Stimulated activated naive CD8-positive, alpha-beta T cell treated with anti-CD3 and anti-CD28 coated beads, Interleukin-15, Interleukin-2, amounts not matched to agents 100 ng/mL and 50 ng/mL, for 24 hours (primary cell): ENCODE measurements at regions not wholly inside any gene's neighbourhood (a gene's known extent, or its start where the extent isn't known, plus 50 kb on each side); places are given as distances from the start of the nearest gene placed in this dataset.

Source experiments
- H3K27ac Mint-ChIP-seq: one replicate; pipeline ENCODE4 v1.8.0; 2021; ENCODE audit warnings: mild to moderate bottlenecking, mixed read lengths
- H3K27me3 Mint-ChIP-seq: one replicate; pipeline ENCODE4 v1.8.0; 2021; ENCODE audit warnings: mixed read lengths
- H3K36me3 Mint-ChIP-seq: one replicate; pipeline ENCODE4 v1.8.0; 2021; ENCODE audit warnings: low read depth, mixed read lengths
- H3K4me1 Mint-ChIP-seq: one replicate; pipeline ENCODE4 v1.8.0; 2021; ENCODE audit warnings: low read depth, mixed read lengths
- H3K4me3 Mint-ChIP-seq: one replicate; pipeline ENCODE4 v1.8.0; 2021; ENCODE audit warnings: mild to moderate bottlenecking, mixed read lengths
- H3K9me3 Mint-ChIP-seq: one replicate; pipeline ENCODE4 v1.8.0; 2021; ENCODE audit warnings: mixed read lengths

GRCh38 chr2:193988784-193989183 is 1668.2 kb upstream of the SLC39A10 start:
- H3K4me1 Mint-ChIP-seq = no peaks in the 10 kb centered on the region

GRCh38 chr2:193985272-193985671 is 1671.8 kb upstream of the SLC39A10 start:
- Mint-ChIP-seq H3K9me3 (no peaks in the 10 kb centered on the region), H3K27me3 (no peaks in the 10 kb centered on the region), H3K4me3 (no peak overlapping the region), H3K4me1 (no peaks in the 10 kb centered on the region), H3K36me3 (no peaks in the 10 kb centered on the region), H3K27ac (no peak overlapping the region)

More at GRCh38 chr2:193988784-193989183, 1668.2 kb upstream of the SLC39A10 start:
- H3K9me3 Mint-ChIP-seq = no peaks in the 10 kb centered on the region
- H3K27ac Mint-ChIP-seq = no peak overlapping the region
- H3K4me3 Mint-ChIP-seq = no peak overlapping the region
- no peaks in the 10 kb centered on the region for H3K27me3 Mint-ChIP-seq
- no peaks in the 10 kb centered on the region for H3K36me3 Mint-ChIP-seq

DNA sequence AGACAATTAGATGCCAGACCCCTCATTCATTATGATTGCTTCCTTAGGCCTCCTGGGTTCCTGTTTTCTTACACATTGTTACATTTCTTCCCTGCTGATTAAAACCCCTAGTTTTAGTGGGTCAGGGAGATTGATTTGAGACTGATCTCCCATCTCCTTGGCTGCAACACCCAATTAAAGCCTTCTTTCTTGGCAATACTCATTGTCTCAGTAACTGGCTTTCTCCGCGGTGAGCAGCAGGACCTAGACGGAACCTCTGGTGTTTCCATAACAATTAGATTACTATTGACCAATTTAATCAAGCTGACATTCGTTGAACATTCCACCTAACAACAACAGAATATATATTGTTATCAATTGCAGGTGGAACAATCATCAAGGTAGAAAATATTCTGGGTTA is 1676.4 kb upstream of the SLC39A10 start:
- Mint-ChIP-seq H3K27me3 (no peaks in the 10 kb centered on the region), H3K4me3 (no peak overlapping the region), H3K27ac (no peak overlapping the region), H3K36me3 (no peaks in the 10 kb centered on the region), H3K9me3 (peaks cover 3% of the 10 kb centered on the region), H3K4me1 (no peaks in the 10 kb centered on the region)

DNA sequence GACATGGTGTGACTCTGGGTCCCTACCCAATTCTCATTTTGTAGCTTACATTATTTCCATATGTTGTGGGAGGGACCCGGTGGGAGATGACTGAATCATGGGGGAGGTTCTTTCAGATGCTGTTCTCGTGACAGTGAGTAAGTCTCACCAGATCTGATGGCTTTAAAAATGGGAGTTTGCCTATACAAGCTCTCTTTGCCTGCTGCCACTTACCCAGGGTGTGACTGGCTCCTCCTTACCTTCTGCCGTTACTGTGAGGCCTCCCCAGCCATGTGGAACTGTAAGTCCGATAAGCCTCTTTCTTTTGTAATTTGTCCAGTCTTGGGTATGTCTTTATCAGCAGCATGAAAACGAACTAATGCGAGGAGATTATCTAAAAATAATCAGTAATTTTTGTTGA is 1683.2 kb upstream of the SLC39A10 start:
- H3K27ac Mint-ChIP-seq = no peak overlapping the region

GRCh38 chr2:193966590-193966989 is 1690.4 kb upstream of the SLC39A10 start:
- H3K4me1 Mint-ChIP-seq = no peaks in the 10 kb centered on the region
- H3K9me3 Mint-ChIP-seq = no peaks in the 10 kb centered on the region
- H3K27me3 Mint-ChIP-seq = no peaks in the 10 kb centered on the region
- H3K27ac Mint-ChIP-seq = no peak overlapping the region
- H3K36me3 Mint-ChIP-seq = no peaks in the 10 kb centered on the region
- no peak overlapping the region for H3K4me3 Mint-ChIP-seq

More for the DNA sequence above, 1683.2 kb upstream of the SLC39A10 start:
- H3K4me1 Mint-ChIP-seq = no peaks in the 10 kb centered on the region
- H3K9me3 Mint-ChIP-seq = peaks cover 3% of the 10 kb centered on the region
- H3K4me3 Mint-ChIP-seq = no peak overlapping the region
- no peaks in the 10 kb centered on the region for H3K36me3 Mint-ChIP-seq
- H3K27me3 Mint-ChIP-seq = no peaks in the 10 kb centered on the region

- H3K27me3 Mint-ChIP-seq = no peaks in the 10 kb centered on the region
- no peak overlapping the region for H3K27ac Mint-ChIP-seq
- no peak overlapping the region for H3K4me3 Mint-ChIP-seq
- H3K9me3 Mint-ChIP-seq = no peaks in the 10 kb centered on the region
- no peaks in the 10 kb centered on the region for H3K4me1 Mint-ChIP-seq
- no peaks in the 10 kb centered on the region for H3K36me3 Mint-ChIP-seq
Observed at GRCh38 chr2:193965263-193965662, 1691.8 kb upstream of the SLC39A10 start.

GRCh38 chr2:193963472-193964119 is 1693.4 kb upstream of the SLC39A10 start:
- Mint-ChIP-seq H3K4me1 (no peaks in the 10 kb centered on the region), H3K27ac (no peak overlapping the region), H3K36me3 (no peaks in the 10 kb centered on the region), H3K27me3 (no peaks in the 10 kb centered on the region), H3K9me3 (no peaks in the 10 kb centered on the region), H3K4me3 (no peak overlapping the region)

- Mint-ChIP-seq H3K27ac (no peak overlapping the region), H3K4me1 (no peaks in the 10 kb centered on the region), H3K27me3 (no peaks in the 10 kb centered on the region), H3K36me3 (no peaks in the 10 kb centered on the region), H3K4me3 (no peak overlapping the region), H3K9me3 (no peaks in the 10 kb centered on the region)
Observed at GRCh38 chr2:193946806-193947205, 1710.2 kb upstream of the SLC39A10 start.

DNA sequence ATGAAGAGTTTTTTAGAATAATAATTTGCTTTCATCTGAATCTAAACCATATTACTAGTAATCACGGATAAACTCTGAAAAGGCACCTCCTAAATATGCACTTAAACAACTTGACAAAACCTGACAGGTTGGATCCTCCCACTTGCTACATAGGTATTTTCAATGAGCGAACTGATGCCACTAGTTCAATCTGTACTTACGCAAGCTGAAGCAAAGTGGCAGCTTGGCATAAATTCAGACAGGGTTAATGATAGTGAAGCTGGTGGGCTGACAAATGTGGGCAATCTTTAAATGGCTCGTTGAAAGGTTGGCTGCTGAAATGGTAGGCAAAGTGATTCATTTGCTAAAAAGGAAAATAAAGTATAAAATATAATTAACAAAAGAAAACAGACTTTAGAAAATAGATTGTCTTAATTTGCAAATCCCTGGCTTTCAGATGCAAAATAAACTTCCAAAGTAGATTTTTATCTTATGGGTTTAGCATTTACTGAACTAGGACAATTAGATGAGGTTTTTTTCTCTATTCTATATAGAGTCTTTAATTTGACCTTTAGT is 1713.5 kb upstream of the SLC39A10 start:
- H3K4me3 Mint-ChIP-seq = no peak overlapping the region
- no peaks in the 10 kb centered on the region for H3K36me3 Mint-ChIP-seq
- H3K9me3 Mint-ChIP-seq = no peaks in the 10 kb centered on the region
- no peaks in the 10 kb centered on the region for H3K4me1 Mint-ChIP-seq
- H3K27me3 Mint-ChIP-seq = no peaks in the 10 kb centered on the region
- no peak overlapping the region for H3K27ac Mint-ChIP-seq

DNA sequence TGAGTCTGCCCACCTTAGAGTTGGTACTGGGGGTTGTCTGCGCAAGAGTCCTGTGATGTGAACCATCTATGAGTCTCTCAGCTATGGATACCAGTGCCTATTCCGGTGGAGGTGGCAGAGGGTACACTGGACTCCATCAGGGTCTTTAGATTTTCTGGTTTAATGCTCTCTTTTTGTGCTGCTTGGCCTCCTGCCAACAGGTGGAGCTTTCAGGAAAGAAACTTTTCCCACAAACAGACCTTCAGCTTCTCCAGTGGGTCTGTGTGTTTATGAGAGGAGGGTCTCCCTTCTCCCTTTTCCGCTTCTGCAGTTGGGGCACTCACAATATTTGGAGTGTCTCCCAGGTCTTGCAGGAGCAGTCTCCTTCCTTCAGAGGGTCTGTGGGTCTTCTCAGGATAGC is 1721.9 kb upstream of the SLC39A10 start:
- Mint-ChIP-seq H3K4me3 (no peak overlapping the region), H3K36me3 (no peaks in the 10 kb centered on the region), H3K9me3 (no peaks in the 10 kb centered on the region), H3K27ac (no peak overlapping the region), H3K4me1 (no peaks in the 10 kb centered on the region), H3K27me3 (no peaks in the 10 kb centered on the region)

DNA sequence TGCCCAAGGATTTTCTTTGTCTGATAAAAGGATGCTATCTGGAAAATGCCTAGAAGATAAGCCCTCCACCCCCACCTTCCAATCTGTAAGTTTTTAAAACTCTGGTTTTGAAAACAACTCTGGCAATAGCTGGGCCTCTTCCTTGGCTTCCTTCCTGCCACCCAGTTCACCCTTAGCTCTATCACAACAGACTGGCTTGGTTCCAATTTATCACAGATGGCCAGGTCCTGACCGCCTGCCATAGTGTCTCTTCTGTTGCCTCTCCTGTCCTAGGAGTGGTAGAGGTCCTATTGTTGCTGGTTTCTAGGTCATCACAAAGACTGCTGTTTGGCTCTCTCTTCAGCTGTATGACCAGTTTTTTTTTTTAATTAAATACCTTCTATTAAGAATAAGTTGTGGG is 1727.9 kb upstream of the SLC39A10 start:
- no peaks in the 10 kb centered on the region for H3K36me3 Mint-ChIP-seq
- H3K4me3 Mint-ChIP-seq = no peak overlapping the region
- no peak overlapping the region for H3K27ac Mint-ChIP-seq
- no peaks in the 10 kb centered on the region for H3K27me3 Mint-ChIP-seq
- H3K9me3 Mint-ChIP-seq = no peaks in the 10 kb centered on the region
- H3K4me1 Mint-ChIP-seq = no peaks in the 10 kb centered on the region

GRCh38 chr2:193907561-193907960 is 1712.8 kb upstream of the TMEFF2 start:
- H3K4me1 Mint-ChIP-seq = no peaks in the 10 kb centered on the region
- H3K9me3 Mint-ChIP-seq = no peaks in the 10 kb centered on the region
- no peaks in the 10 kb centered on the region for H3K27me3 Mint-ChIP-seq
- no peak overlapping the region for H3K4me3 Mint-ChIP-seq
- no peaks in the 10 kb centered on the region for H3K36me3 Mint-ChIP-seq
- no peak overlapping the region for H3K27ac Mint-ChIP-seq

DNA sequence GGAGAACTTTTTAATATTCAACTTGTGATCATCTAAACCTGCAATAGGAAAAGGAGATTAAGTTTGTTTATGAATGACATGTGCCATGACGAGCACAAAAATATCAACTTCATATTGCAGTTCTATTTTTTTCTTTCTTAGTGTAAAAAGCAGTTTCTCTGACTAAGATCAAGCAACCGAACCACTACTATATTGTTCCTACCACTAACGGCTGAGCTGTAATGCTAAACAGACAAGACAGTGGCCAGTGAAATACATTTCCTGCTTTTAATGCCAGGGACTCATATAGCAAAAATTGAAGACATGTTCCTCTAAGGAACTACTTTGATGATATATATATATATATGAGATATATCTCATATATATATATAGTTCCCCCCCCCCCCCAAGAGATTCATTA is 1705.6 kb upstream of the TMEFF2 start:
- no peaks in the 10 kb centered on the region for H3K27me3 Mint-ChIP-seq
- no peaks in the 10 kb centered on the region for H3K36me3 Mint-ChIP-seq
- H3K27ac Mint-ChIP-seq = no peak overlapping the region
- H3K9me3 Mint-ChIP-seq = no peaks in the 10 kb centered on the region
- H3K4me3 Mint-ChIP-seq = no peak overlapping the region
- no peaks in the 10 kb centered on the region for H3K4me1 Mint-ChIP-seq

DNA sequence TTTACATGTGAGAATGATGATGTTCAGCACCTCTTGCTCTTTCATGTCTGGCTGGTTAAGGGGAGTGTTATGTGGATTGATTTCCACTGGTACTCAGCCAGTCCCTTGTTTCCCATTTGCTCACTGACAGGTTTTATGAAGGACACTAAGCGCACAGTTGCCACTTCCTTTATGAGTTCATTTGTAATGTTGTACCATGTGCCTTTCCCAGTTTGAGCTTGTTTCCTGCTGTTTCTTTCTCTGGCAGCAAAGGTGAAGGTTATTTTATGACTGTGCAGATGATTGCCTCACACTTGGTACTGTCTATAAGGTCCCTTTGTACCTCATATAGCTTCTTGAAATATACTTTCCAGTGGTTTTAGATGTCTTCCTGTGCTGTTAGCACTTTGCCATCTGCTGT is 1700.5 kb upstream of the TMEFF2 start:
- Mint-ChIP-seq H3K9me3 (no peaks in the 10 kb centered on the region), H3K4me1 (no peaks in the 10 kb centered on the region), H3K36me3 (no peaks in the 10 kb centered on the region), H3K27me3 (no peaks in the 10 kb centered on the region), H3K4me3 (no peak overlapping the region), H3K27ac (no peak overlapping the region)

GRCh38 chr2:193894081-193894480 is 1699.3 kb upstream of the TMEFF2 start:
- Mint-ChIP-seq H3K36me3 (no peaks in the 10 kb centered on the region), H3K9me3 (no peaks in the 10 kb centered on the region), H3K4me3 (no peak overlapping the region), H3K27ac (no peak overlapping the region), H3K27me3 (no peaks in the 10 kb centered on the region), H3K4me1 (no peaks in the 10 kb centered on the region)

GRCh38 chr2:193891023-193891422 is 1696.3 kb upstream of the TMEFF2 start:
- no peaks in the 10 kb centered on the region for H3K36me3 Mint-ChIP-seq
- no peaks in the 10 kb centered on the region for H3K4me1 Mint-ChIP-seq
- H3K27ac Mint-ChIP-seq = no peak overlapping the region
- no peaks in the 10 kb centered on the region for H3K27me3 Mint-ChIP-seq
- H3K4me3 Mint-ChIP-seq = no peak overlapping the region
- H3K9me3 Mint-ChIP-seq = no peaks in the 10 kb centered on the region
